NOMO-1 treated with DMSO at 0.1 percent for 48 hours (cell line): ENCODE measurements at regions not wholly inside any gene's neighbourhood (a gene's known extent, or its start where the extent isn't known, plus 50 kb on each side); places are given as distances from the start of the nearest gene placed in this dataset.
"Not testable (repeated sequence)": the region's sequence is repeated elsewhere in the genome, so short reads cannot be mapped to it uniquely, and the experiment has no call there.

ENCODE experiments used
- DNase-seq: peaks from one replicate; lab custom pipeline; 2025; ENCODE audit not compliant: unreplicated experiment; lab: John Stamatoyannopoulos, UW

GRCh38 chr4:82248903-82249632 is 124.7 kb downstream of the HNRNPD start:
- no peak for DNase-seq

DNA sequence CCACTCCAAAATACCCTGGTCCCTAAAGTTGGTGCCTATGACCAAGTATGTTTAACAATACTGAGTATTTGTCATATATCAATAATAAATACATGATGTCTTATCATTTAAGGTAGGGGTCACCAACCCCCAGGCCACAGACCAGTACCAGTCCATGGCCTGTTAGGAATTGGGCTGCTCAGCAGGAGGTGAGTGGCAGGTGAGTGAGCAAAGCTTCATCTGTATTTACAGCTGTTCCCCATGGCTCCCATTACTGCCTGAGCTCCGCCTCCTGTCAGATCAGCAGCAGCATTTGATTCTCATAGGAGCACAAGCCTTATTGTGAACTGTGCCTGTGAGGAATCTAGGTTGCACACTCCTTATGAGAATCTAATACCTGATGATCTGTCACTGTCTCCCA is 126.2 kb downstream of the HNRNPD start:
- DNase-seq, result no peak

- DNase-seq, result no peak
These were observed 126.6 kb downstream of the HNRNPD start for GRCh38 chr4:82247171-82247570.

DNA sequence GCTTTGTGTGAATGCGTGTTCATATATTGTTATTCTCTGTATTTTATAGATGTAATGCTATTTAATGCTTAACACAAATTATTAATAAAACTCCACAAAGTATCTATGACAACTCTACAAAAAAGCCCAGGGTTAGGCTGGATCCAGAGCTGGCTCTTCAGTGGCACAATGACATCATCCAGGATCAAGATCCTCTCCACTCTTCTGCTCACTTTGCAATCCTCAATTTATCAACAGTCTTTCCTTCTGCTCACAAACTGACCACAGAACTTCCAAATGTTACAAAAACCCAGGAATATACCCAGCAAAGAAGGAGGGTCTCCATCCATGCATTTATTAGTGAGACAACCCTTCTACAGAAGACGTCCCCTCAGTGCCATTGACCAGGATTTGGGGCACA is 132.3 kb downstream of the HNRNPD start:
- DNase-seq, result no peak

DNA sequence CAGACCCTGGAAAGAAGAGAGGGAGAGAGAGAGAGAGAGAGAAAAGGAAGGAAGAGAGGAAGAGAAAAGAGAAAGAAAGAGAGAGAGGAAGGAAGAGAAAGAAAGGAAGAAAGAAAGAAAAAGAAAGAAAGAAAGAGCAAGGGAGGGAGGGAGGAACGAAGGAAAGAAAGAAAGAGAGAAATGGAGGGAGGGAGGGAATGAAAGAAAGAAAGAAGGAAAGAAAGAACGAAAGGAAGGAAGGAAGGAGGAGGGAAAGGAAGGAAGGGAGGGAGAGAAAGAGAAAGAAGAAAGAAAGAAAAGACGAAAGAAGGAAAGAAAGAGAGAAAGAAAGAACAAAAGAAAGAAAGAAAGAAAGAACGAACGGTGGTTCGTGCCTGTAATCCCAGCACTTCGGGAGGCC is 133.4 kb downstream of the HNRNPD start:
- DNase-seq, result no peak

DNA sequence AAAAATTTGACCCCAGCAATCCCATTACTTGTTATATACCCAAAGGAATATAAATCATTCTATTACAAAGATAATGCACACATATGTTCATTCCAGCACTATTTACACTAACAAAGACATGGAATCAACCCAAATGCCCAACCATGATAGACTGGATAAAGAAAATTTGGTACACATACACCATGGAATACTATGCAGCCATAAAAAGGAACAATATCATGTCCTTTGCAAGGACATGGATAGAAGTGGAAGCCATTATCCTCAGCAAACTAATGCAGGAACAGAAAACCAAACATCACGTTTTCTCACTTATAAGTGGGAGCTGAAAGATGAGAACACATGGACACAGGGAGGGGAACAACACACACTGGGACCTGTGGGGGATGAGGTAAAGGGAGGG is 136.6 kb downstream of the HNRNPD start:
- not testable (repeated sequence) for DNase-seq

DNA sequence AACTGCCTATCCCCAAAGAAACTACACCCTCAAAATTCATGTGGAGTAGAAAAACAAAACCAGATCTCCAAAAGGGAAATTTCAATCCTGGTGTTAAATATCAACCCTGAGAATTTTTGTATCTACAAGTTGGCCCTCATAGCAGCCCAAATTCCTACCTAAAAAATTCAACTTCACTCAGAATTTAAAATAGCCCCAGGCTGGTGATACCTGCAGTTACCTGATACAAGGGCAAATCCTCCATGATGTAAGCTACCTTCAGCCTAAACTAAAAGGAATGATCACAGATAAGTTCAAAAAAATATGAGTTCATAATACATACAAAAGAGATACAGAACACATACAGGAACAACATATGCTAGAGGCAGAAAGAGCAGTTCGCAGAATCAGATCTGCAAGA is 138.4 kb downstream of the HNRNPD start:
- no peak for DNase-seq

DNA sequence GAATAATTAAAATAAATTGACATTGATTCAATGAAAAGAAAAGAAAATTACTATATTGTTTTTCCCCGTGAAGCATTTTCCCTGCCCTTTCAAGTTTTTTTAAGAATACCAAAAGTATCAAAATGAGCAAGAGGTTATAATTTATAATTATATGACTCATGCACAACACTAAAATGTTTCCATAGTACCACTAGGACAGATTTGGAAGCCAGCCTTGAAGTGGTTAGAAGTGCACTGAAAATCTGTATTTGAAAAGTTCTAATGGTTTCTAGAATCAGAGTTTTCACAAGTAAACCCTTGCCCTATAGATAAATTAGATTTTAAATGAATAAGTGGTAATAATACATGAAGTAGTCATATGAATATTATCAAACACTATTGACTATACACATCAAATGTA is 140.9 kb downstream of the HNRNPD start:
- DNase-seq, result no peak

- DNase-seq, result no peak
These were observed 142.0 kb downstream of the HNRNPD start for GRCh38 chr4:82231806-82232205.

DNA sequence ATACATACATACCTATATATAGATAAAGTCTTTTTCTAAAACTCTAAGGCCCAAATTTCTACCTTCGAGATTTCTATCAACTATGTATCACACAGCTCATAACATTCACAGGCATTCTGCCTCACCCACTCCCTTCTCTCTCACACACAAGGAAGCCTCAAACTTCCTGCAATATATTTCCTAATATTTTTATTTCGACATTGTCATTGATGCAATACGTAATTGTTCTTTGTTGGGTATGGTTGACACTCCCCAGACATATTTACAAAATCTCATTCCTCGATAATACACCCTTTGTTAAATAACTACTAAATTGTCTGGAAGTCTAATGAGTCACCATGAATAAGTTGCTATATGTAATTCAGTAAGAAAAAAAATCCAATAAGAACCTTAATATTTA is 143.5 kb downstream of the HNRNPD start:
- peak; percentile 15 for DNase-seq

DNA sequence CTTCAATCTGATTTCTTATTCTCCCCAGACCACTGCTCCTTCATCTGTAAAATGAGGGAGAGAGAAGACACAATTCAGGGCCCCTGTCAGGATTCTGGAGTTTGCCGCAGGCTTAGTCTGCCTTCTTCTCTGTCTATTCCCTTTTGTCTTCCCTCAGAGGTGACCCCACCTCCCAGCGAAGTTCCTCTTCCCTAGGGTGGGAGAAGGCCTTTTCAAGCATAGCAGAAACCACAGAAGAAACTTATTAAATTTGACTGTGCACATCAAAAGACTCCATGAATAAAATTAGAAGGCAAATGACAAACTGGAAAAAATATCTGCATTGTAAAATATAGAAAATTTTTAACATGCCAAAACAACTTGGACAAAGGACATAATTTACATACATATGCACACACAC is 148.8 kb downstream of the HNRNPD start:
- no peak for DNase-seq

GRCh38 chr4:82223715-82224114 is 150.1 kb downstream of the HNRNPD start:
- peak; percentile 91 for DNase-seq

GRCh38 chr4:82219346-82219745 is 154.4 kb downstream of the HNRNPD start:
- no peak for DNase-seq

- DNase-seq, result no peak
These were observed 155.6 kb downstream of the HNRNPD start for GRCh38 chr4:82217986-82218715.

- DNase-seq, result no peak
These were observed 157.6 kb downstream of the HNRNPD start for GRCh38 chr4:82216219-82216618.

- DNase-seq, result no peak
These were observed 158.0 kb downstream of the HNRNPD start for GRCh38 chr4:82215800-82216199.

- no peak for DNase-seq
These were observed 158.8 kb downstream of the HNRNPD start for GRCh38 chr4:82215039-82215438.

DNA sequence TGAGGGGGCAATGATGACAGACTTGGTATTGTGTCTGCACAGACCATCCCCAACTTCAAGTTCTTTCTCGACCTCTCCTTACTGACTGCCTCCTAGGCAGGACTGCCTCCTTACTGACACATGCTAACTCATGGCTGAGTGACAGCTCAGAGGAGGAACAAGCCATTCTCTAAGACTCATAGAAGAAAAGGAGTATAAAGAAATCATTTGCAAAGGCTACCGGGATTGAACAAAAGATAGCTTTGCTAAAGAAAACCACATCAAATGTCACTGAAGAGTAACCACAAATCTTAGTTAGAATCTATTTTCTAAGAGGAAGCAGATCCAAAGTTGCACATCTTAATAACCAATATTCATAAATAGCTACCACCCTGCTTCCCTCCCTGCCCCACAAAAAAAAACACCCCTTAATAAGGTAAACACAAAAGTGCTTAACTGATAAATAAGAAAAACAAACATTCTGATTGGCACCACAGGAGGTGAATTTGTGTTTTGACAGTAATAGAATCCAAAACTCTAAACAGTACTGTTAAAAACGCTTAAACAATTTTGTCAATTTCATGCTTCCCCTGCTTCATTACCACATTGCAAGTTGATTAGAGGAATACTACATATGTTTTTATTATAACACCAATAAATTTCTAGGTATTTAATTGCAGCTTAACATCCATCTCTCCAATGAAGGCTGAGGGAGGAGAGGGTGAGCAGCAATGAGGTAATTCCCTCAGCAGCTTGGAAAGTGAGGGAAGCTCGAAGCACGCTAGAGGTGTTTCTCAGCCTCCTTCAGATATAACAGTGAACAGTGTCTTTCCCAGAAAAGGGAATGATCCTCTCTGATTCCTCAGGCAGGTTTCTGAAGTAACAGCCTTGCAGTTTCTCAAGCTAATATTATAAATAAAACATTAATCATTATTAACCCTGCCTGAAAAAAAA is 160.0 kb downstream of the HNRNPD start:
- DNase-seq, result no peak

GRCh38 chr4:82201805-82202641 is 171.8 kb downstream of the HNRNPD start:
- peak; percentile 46 for DNase-seq

- no peak for DNase-seq
These were observed 172.5 kb downstream of the HNRNPD start for GRCh38 chr4:82201303-82201702.

- DNase-seq, result no peak
These were observed 173.7 kb downstream of the HNRNPD start for GRCh38 chr4:82200046-82200445.
